LNCaP clone FGC (cell line): ENCODE measurements at regions not wholly inside any gene's neighbourhood (a gene's known extent, or its start where the extent isn't known, plus 50 kb on each side); places are given as distances from the start of the nearest gene placed in this dataset.

Source experiments
- DNase-seq: peaks from one replicate; pipeline ENCODE4 v3.0.0-alpha.2; 2011; ENCODE audit warnings: low read depth
- H3K4me3 ChIP-seq: 2 replicates; pipeline ENCODE4 v1.5.1; 2011; ENCODE audit warnings: mild to moderate bottlenecking, low read depth, low read length, control low read depth
- CTCF ChIP-seq: IDR thresholded peaks from 2 replicates; pipeline ENCODE4 v1.5.1; 2012; ENCODE audit warnings: mild to moderate bottlenecking; ENCODE audit not compliant: control insufficient read depth, insufficient read depth; ENCODE audit errors: extremely low read depth

GRCh38 chr13:54913668-54914067 is 1885.1 kb downstream of the OLFM4 start:
- no peak for DNase-seq
- no peak for TF ChIP-seq CTCF
- H3K4me3 ChIP-seq, result no peak overlapping the region

- no peak for DNase-seq
These were observed 1898.9 kb downstream of the OLFM4 start for GRCh38 chr13:54927538-54927937.

GRCh38 chr13:54928071-54928470 is 1899.5 kb downstream of the OLFM4 start:
- no peak for TF ChIP-seq CTCF
- H3K4me3 ChIP-seq, result no peak overlapping the region
- no peak for DNase-seq

More at GRCh38 chr13:54927538-54927937, 1898.9 kb downstream of the OLFM4 start:
- no peak overlapping the region for H3K4me3 ChIP-seq
- no peak for TF ChIP-seq CTCF

GRCh38 chr13:54934121-54934520 is 1905.5 kb downstream of the OLFM4 start:
- no peak for DNase-seq
- no peak for TF ChIP-seq CTCF
- no peak overlapping the region for H3K4me3 ChIP-seq

- no peak overlapping the region for H3K4me3 ChIP-seq
- no peak for TF ChIP-seq CTCF
- DNase-seq, result no peak
These were observed 1917.4 kb downstream of the OLFM4 start for GRCh38 chr13:54945973-54946372.

- no peak overlapping the region for H3K4me3 ChIP-seq
- no peak for DNase-seq
- TF ChIP-seq CTCF, result no peak
These were observed 1921.1 kb downstream of the OLFM4 start for GRCh38 chr13:54949735-54950134.

- DNase-seq, result no peak
- no peak for TF ChIP-seq CTCF
These were observed 1921.9 kb downstream of the OLFM4 start for GRCh38 chr13:54950546-54950945.

More at GRCh38 chr13:54950546-54950945, 1921.9 kb downstream of the OLFM4 start:
- no peak overlapping the region for H3K4me3 ChIP-seq
